IMR-90 (cell line): ENCODE measurements at regions not wholly inside any gene's neighbourhood (a gene's known extent, or its start where the extent isn't known, plus 50 kb on each side); places are given as distances from the start of the nearest gene placed in this dataset.

Source experiments
- CEBPB ChIP-seq: IDR thresholded peaks from 2 replicates; pipeline ENCODE4 v1.6.1; 2012; ENCODE audit warnings: low read depth, low read length, improper control_type of control experiment
- CHD1 ChIP-seq: IDR thresholded peaks from 2 replicates; pipeline ENCODE4 v1.6.1; 2012; ENCODE audit warnings: low read depth, low read length, improper control_type of control experiment
- MAFK ChIP-seq: IDR thresholded peaks from 2 replicates; pipeline ENCODE4 v1.6.1; 2012; ENCODE audit warnings: low read depth, low read length, improper control_type of control experiment
- MAZ ChIP-seq: IDR thresholded peaks from 2 replicates; pipeline ENCODE4 v1.6.1; 2012; ENCODE audit warnings: low read depth, mild to moderate bottlenecking, low read length, improper control_type of control experiment, moderate library complexity, borderline replicate concordance
- POLR2A ChIP-seq: IDR thresholded peaks from 2 replicates; pipeline ENCODE4 v1.6.1; 2012; ENCODE audit warnings: mild to moderate bottlenecking, low read depth, low read length
- RAD21 ChIP-seq: IDR thresholded peaks from 2 replicates; pipeline ENCODE4 v1.6.1; 2012; ENCODE audit warnings: low read length, improper control_type of control experiment
- RCOR1 ChIP-seq: IDR thresholded peaks from 2 replicates; pipeline ENCODE4 v1.6.1; 2012; ENCODE audit warnings: mild to moderate bottlenecking, low read length, improper control_type of control experiment; ENCODE audit not compliant: insufficient replicate concordance
- RFX5 ChIP-seq: IDR thresholded peaks from 2 replicates; pipeline ENCODE4 v1.8.0; 2012; ENCODE audit warnings: low read depth, mild to moderate bottlenecking, low read length, moderate library complexity
- USF2 ChIP-seq: fragments of 150-350 bp; IDR thresholded peaks from 2 replicates; pipeline ENCODE4 v1.6.1; 2017; ENCODE audit warnings: mild to moderate bottlenecking, antibody characterized with exemption, low read length, low read depth
- TF ChIP-seq, protein P1 (sequence below): conservative IDR thresholded peaks from 2 replicates; pipeline ENCODE4 v1.5.1; 2012; ENCODE audit warnings: mild to moderate bottlenecking, low read depth, low read length, improper control_type of control experiment

- TF ChIP-seq, protein P1, sequence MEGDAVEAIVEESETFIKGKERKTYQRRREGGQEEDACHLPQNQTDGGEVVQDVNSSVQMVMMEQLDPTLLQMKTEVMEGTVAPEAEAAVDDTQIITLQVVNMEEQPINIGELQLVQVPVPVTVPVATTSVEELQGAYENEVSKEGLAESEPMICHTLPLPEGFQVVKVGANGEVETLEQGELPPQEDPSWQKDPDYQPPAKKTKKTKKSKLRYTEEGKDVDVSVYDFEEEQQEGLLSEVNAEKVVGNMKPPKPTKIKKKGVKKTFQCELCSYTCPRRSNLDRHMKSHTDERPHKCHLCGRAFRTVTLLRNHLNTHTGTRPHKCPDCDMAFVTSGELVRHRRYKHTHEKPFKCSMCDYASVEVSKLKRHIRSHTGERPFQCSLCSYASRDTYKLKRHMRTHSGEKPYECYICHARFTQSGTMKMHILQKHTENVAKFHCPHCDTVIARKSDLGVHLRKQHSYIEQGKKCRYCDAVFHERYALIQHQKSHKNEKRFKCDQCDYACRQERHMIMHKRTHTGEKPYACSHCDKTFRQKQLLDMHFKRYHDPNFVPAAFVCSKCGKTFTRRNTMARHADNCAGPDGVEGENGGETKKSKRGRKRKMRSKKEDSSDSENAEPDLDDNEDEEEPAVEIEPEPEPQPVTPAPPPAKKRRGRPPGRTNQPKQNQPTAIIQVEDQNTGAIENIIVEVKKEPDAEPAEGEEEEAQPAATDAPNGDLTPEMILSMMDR, result no peak
- TF ChIP-seq USF2, result no peak
- no peak for TF ChIP-seq CEBPB
- no peak for TF ChIP-seq POLR2A
- no peak for TF ChIP-seq RFX5
- TF ChIP-seq RAD21, result no peak
- TF ChIP-seq MAZ, result no peak
- no peak for TF ChIP-seq MAFK
- no peak for TF ChIP-seq RCOR1
- TF ChIP-seq CHD1, result no peak
Observed at GRCh38 chr2:167785606-167786216, 461.7 kb downstream of the STK39 start.
